LNCAP (cell line): ENCODE measurements at regions not wholly inside any gene's neighbourhood (a gene's known extent, or its start where the extent isn't known, plus 50 kb on each side); places are given as distances from the start of the nearest gene placed in this dataset.

ENCODE experiments used
- CTCF ChIP-seq: fragments of 450-650 bp; IDR thresholded peaks from 2 replicates; pipeline ENCODE4 v1.5.1; 2017; ENCODE audit warnings: mild to moderate bottlenecking

GRCh38 chr12:118553856-118554504 is 177.6 kb downstream of the SUDS3 start:
- TF ChIP-seq CTCF = no peak

DNA sequence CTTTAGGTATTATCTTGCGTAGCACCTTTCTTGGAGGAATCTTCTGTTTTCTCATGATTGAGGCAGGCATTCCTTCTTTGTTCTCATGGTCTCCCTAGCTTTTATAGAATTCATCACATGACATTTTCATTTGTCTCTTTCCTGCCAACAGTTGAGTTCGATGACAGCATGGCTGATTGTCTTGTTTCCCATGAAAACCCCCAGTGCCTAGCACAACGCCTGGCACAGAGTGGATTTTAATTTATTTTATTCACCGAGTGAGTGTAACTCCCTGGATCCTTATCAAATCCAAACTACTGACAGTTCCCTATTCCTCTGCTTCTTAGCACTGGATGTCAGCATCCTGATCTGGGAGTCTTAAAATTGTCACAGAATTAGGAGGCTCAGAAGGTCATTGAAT is 182.6 kb downstream of the SUDS3 start:
- TF ChIP-seq CTCF = no peak

GRCh38 chr12:118560733-118561132 is 184.4 kb downstream of the SUDS3 start:
- no peak for TF ChIP-seq CTCF

DNA sequence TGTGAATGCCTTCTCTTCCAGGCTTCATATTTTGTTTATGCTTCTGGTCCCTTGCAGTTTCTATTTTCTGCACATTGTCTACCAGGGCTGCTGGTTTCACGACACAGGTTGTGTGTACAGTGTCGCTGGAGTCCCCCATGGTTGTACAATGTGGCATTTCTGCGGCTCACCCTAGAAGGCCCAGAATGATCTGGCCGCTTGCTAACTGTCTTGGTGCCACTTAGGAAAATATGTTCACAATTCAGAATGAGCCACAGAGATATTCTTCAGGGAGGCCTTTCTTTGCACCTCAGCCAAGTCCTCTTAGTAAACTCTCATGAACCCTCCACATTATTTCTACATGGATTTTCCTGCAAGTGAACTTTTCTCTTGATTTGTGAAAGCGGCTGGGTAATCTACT is 195.4 kb downstream of the SUDS3 start:
- no peak for TF ChIP-seq CTCF

GRCh38 chr12:118574288-118574687 is 197.9 kb downstream of the SUDS3 start:
- TF ChIP-seq CTCF = no peak

DNA sequence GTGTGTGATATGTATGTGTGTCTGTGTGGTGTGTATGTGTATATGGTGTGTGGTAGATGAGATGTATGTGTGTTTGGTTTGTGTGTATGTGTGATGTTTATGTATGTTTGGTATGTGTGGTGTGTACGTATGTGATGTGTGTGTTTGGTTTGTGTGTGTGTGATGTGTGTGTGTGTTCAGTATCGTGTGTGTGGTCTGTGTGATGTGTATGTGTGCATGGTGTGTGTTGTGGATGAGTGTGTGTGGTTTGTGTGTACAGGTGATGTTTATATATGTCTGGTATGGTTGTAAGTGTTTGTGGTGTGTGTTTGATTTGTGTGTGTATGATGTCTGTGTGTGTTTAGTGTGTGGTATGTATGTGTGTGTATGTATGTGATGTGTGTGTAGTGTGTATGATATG is 199.4 kb downstream of the SUDS3 start:
- TF ChIP-seq CTCF = no peak

DNA sequence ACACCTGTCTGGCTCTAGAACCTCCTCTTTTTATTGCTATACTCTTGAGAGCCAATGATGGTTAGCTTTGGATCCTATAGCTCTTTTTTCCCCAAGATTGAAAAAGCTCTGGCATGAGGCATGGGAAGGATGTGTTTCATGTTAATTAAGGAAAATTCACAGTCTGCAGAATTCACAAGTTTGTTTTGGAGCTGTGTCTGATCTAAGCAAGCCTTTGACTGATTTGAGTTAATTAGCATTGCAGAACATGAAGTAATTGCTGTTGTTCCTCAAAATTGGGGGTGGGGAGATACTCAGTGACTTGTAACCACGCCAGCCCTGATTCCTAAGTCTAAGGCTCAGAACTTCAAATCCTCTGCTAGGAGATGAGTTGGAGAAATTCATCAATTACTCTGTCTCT is 205.0 kb downstream of the SUDS3 start:
- TF ChIP-seq CTCF = no peak

GRCh38 chr12:118582863-118583262 is 206.5 kb downstream of the SUDS3 start:
- TF ChIP-seq CTCF = no peak
